Gastroesophageal sphincter (tissue), 4 donors: ENCODE measurements at regions not wholly inside any gene's neighbourhood (a gene's known extent, or its start where the extent isn't known, plus 50 kb on each side); places are given as distances from the start of the nearest gene placed in this dataset.

Source experiments
- ATAC-seq: fragments of 150-250 bp; one replicate; pipeline ENCODE4 v1.9.1; 2016; ENCODE audit warnings: mild to moderate bottlenecking, moderate library complexity
- H3K27ac ChIP-seq, 4 donors: fragments of 200-600 bp; sonication (generic) in 3 of 4; 1 replicate in 3 of 4; 2 replicates in 1 of 4; pipeline ENCODE4 v1.5.1; 2016 to 2019
- H3K27me3 ChIP-seq: fragments of 200-600 bp; sonication (generic); one replicate; pipeline ENCODE4 v1.5.1; 2019
- H3K36me3 ChIP-seq, 2 donors: fragments of 200-600 bp; sonication (generic); one replicate each; pipeline ENCODE4 v1.5.1; 2019; ENCODE audit warnings: control low read depth in 1 of 2
- H3K4me1 ChIP-seq, 3 donors: fragments of 200-600 bp; sonication (generic); 1 replicate in 2 of 3; 2 replicates in 1 of 3; pipeline ENCODE4 v1.5.1; 2016 to 2019; ENCODE audit warnings: control low read depth in 2 of 3
- H3K4me3 ChIP-seq, 2 donors: fragments of 200-600 bp; sonication (generic); one replicate each; pipeline ENCODE4 v1.5.1; 2019; ENCODE audit warnings: mild to moderate bottlenecking in 1 of 2, moderate library complexity in 1 of 2
- H3K9me3 ChIP-seq, 3 donors: fragments of 200-600 bp; sonication (generic); one replicate each; pipeline ENCODE4 v1.5.1; 2017 to 2019; ENCODE audit warnings: control low read depth in 2 of 3
- CTCF ChIP-seq, 4 experiments: fragments of 200-600 bp in 2 of 4; fragments of 450-650 bp in 2 of 4; sonication (generic) in 1 of 4; IDR thresholded peaks; one replicate each; pipeline ENCODE4 v1.5.1; 2017 to 2019; ENCODE audit warnings: antibody characterized with exemption in 4 of 4, mild to moderate bottlenecking in 2 of 4, moderate library complexity in 2 of 4
- EP300 ChIP-seq: sonication (generic); formaldehyde crosslinking; IDR thresholded peaks from one replicate; pipeline ENCODE4 v1.6.1; 2017; ENCODE audit warnings: antibody characterized with exemption, mild to moderate bottlenecking
- POLR2A ChIP-seq, 2 donors: fragments of 450-650 bp; IDR thresholded peaks; one replicate each; pipeline ENCODE4 v1.6.1; 2017; ENCODE audit warnings: antibody characterized with exemption in 2 of 2, mild to moderate bottlenecking in 2 of 2, moderate library complexity in 1 of 2
- POLR2AphosphoS5 ChIP-seq: sonication (generic); formaldehyde crosslinking; IDR thresholded peaks from one replicate; pipeline ENCODE4 v1.6.1; 2017; ENCODE audit warnings: antibody characterized with exemption
- WGBS, 2 donors: methylation state at CpG; one replicate each; pipeline ENCODE4 v1.1.5; 2018; ENCODE audit warnings: low coverage in 1 of 2; 5-methylcytosine and 5-hydroxymethylcytosine counted together

DNA sequence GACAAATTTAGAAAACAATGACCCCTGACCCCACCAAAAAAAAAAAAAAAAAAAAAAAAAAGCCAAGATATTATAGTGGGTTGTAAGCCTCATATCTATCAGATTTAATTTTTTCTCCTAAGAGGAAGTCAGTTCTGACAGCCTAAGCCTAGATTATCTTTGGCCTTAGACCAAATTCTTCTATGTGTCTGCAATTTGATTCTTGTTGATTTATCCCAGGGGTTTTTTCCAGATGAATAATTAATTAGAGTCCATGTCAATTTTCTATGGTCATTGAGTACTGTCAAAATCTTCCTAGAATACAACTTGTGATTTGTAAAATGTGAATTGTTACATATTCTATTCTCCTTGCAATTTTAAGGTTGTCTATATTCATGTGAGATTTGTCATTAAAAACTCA is 151.6 kb upstream of the CACNA2D1 start:
- no peaks in the 10 kb centered on the region for H3K27me3 ChIP-seq
- no peak overlapping the region for H3K27ac ChIP-seq
- no peaks in the 10 kb centered on the region for H3K9me3 ChIP-seq
- TF ChIP-seq CTCF (IDR thresholded peaks at IDR 0.05), result no peak
- no peak for TF ChIP-seq POLR2AphosphoS5
- TF ChIP-seq EP300, result no peak
- TF ChIP-seq POLR2A (IDR thresholded peaks at IDR 0.05), result no peak
- H3K36me3 ChIP-seq, result no peaks in the 10 kb centered on the region
- H3K4me1 ChIP-seq, result no peaks in the 10 kb centered on the region
- no peak for ATAC-seq
- H3K4me3 ChIP-seq, result no peak overlapping the region

DNA sequence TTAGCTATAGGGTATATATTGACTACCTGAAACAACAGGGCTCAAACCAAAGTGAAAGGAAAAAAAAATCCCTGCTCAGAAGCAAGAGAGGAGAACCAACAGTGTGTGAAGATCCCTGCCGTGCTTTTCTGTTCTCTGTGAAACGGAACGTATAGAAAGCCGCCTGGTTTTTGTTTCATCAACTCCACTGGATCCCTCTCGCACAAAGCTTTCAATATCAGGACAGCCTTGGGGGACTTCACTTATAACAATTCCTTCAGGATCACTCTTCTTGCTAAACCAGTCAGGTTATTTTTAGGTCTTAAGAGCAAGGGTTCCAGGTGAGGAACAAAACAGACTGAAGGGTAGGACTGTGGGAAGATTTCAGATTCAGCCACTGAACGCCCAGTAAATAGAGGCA is 151.1 kb upstream of the CACNA2D1 start:
- TF ChIP-seq POLR2A (IDR thresholded peaks at IDR 0.05) (no peak), POLR2AphosphoS5 (no peak), EP300 (no peak), CTCF (IDR thresholded peaks at IDR 0.05) (no peak)
- ATAC-seq, result no peak
- Histone ChIP-seq H3K4me3 (no peak overlapping the region), H3K36me3 (no peaks in the 10 kb centered on the region), H3K9me3 (no peaks in the 10 kb centered on the region), H3K27me3 (no peaks in the 10 kb centered on the region), H3K4me1 (no peaks in the 10 kb centered on the region), H3K27ac (no peak overlapping the region)
- WGBS, 2 donors, result 47% methylated on average over 4 to 6 of the region's 6 CpGs

GRCh38 chr7:82593780-82594179 is 150.2 kb upstream of the CACNA2D1 start:
- WGBS, 2 donors, result 66 to 70% methylated on average over 3 of the region's 3 CpGs
- Histone ChIP-seq H3K27ac (no peak overlapping the region), H3K4me1 (no peaks in the 10 kb centered on the region), H3K4me3 (no peak overlapping the region), H3K27me3 (no peaks in the 10 kb centered on the region), H3K36me3 (no peaks in the 10 kb centered on the region), H3K9me3 (no peaks in the 10 kb centered on the region)
- no peak for TF ChIP-seq POLR2AphosphoS5
- no peak for TF ChIP-seq CTCF (IDR thresholded peaks at IDR 0.05)
- no peak for TF ChIP-seq EP300
- no peak for TF ChIP-seq POLR2A (IDR thresholded peaks at IDR 0.05)
- no peak for ATAC-seq

DNA sequence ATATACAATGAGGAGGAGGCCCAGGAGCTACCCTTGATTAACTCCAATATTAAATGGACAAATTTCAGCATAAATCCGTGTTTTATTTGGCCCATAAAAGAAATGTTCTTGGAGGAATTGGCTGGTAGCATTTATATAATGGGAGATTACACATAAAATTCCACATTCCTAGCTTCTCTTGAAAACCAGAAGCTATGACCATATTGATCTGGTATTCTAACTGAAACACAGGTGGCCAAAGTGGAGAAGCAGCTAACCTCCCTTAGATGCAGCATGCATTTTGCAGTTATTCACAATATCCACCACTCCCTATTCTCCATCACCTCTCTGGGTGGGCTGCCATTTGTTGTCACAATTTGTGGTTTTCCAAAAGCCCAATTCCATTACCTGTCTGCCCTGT is 148.8 kb upstream of the CACNA2D1 start:
- H3K36me3 ChIP-seq, result no peaks in the 10 kb centered on the region
- ATAC-seq, result no peak
- no peaks in the 10 kb centered on the region for H3K4me1 ChIP-seq
- H3K27me3 ChIP-seq, result no peaks in the 10 kb centered on the region
- no peak for TF ChIP-seq POLR2AphosphoS5
- WGBS, 2 donors, result 90 to 100% methylated on average over 1 of the region's 1 CpG
- no peak overlapping the region for H3K4me3 ChIP-seq
- no peak overlapping the region for H3K27ac ChIP-seq
- no peaks in the 10 kb centered on the region for H3K9me3 ChIP-seq

DNA sequence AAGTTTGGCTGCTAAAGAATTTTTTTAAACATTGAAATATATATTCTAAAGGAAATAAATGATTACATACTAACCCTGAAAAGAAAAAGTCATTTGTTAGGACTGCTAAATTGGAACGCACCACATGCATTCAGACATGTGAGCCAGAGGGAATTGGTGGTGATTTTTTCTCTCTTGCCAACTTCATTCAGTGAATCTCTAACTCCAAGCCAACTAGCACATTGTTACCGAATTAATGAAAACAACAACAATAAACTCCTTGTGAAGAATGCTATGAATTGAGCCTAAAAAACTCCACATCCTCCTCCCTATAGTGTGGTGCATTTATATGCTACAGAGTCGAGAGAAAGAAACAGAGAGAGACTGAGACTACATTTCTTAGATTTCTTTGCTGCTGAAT is 135.5 kb upstream of the CACNA2D1 start:
- Histone ChIP-seq H3K27me3 (no peaks in the 10 kb centered on the region), H3K4me1 (no peaks in the 10 kb centered on the region), H3K27ac (no peak overlapping the region), H3K4me3 (no peak overlapping the region), H3K9me3 (no peaks in the 10 kb centered on the region), H3K36me3 (no peaks in the 10 kb centered on the region)
- no peak for ATAC-seq
- 58 to 70% methylated on average over 3 of the region's 3 CpGs for WGBS, 2 donors
- TF ChIP-seq EP300 (no peak), POLR2AphosphoS5 (no peak), POLR2A (IDR thresholded peaks at IDR 0.05) (no peak), CTCF (IDR thresholded peaks at IDR 0.05) (no peak)

DNA sequence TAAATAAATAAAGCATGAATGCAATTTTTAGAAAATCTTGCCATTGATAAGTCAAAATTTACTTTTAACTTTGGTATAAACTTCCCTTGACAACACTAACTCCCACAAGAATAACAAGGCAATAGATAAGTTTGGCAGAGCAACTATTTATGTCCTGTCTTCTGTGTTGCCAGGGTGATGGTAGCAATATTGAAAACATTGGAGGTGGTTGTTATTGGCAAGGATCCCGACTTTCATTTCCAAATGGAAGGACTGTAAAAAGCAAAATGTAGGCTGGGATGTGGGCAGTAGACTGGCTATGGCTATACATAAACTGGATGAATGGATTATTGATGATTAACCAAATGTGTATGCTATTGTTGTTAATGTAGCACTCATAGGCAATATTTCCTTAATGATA is 134.9 kb upstream of the CACNA2D1 start:
- TF ChIP-seq POLR2AphosphoS5, result no peak
- TF ChIP-seq POLR2A (IDR thresholded peaks at IDR 0.05), result no peak
- no peak for TF ChIP-seq EP300
- Histone ChIP-seq H3K27me3 (no peaks in the 10 kb centered on the region), H3K4me1 (no peaks in the 10 kb centered on the region), H3K36me3 (no peaks in the 10 kb centered on the region), H3K4me3 (no peak overlapping the region), H3K27ac (no peak overlapping the region), H3K9me3 (no peaks in the 10 kb centered on the region)
- ATAC-seq, result no peak
- 19 to 40% methylated on average over 1 of the region's 1 CpG for WGBS, 2 donors
